ENCODE measurements at regions not wholly inside any gene's neighbourhood (a gene's known extent, or its start where the extent isn't known, plus 50 kb on each side); places are given as distances from the start of the nearest gene placed in this dataset.

DNA sequence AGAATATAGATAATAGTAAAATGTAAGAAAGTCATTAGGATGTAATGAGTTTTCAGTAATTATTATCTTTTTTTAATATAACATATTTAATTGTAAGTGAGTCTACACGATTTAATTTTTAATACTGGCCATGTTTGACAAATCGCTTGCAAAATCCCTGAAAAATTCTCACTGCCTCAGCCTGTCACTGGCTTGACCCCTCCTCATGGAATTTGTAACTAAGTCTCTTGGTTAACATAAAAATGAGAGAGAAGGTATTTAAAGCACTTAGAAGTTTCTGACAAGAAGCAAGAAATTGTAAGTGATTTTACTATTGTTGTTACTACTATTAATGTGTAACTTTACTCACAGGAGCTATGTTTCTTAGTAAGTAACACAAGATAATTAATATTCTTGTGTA lies 237.9 kb upstream of the GK2 start:
- no peak for TF ChIP-seq MYC (IDR thresholded peaks at IDR 0.05; ENCODE audit: low read depth, low read length)
- TF ChIP-seq, protein P1, sequence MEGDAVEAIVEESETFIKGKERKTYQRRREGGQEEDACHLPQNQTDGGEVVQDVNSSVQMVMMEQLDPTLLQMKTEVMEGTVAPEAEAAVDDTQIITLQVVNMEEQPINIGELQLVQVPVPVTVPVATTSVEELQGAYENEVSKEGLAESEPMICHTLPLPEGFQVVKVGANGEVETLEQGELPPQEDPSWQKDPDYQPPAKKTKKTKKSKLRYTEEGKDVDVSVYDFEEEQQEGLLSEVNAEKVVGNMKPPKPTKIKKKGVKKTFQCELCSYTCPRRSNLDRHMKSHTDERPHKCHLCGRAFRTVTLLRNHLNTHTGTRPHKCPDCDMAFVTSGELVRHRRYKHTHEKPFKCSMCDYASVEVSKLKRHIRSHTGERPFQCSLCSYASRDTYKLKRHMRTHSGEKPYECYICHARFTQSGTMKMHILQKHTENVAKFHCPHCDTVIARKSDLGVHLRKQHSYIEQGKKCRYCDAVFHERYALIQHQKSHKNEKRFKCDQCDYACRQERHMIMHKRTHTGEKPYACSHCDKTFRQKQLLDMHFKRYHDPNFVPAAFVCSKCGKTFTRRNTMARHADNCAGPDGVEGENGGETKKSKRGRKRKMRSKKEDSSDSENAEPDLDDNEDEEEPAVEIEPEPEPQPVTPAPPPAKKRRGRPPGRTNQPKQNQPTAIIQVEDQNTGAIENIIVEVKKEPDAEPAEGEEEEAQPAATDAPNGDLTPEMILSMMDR (IDR thresholded peaks at IDR 0.05; ENCODE audit: extremely low read depth in 1 of 2, insufficient read depth in 1 of 2, low read depth in 1 of 2, low read length in 2 of 2) = no peak
- TF ChIP-seq POLR2AphosphoS5 (IDR thresholded peaks at IDR 0.05; ENCODE audit: insufficient read depth, low read depth, low read length) = no peak
- no peak for TF ChIP-seq POLR2A (IDR thresholded peaks at IDR 0.05; ENCODE audit: low read depth, low read length)
- no peak for TF ChIP-seq EZH2 (IDR thresholded peaks at IDR 0.05; ENCODE audit: borderline replicate concordance, low read depth, low read length, severe bottlenecking)
- TF ChIP-seq MAX (IDR thresholded peaks at IDR 0.05; ENCODE audit: insufficient read depth, insufficient read length) = no peak
- no peak for TF ChIP-seq GATA2 (IDR thresholded peaks at IDR 0.05; ENCODE audit: insufficient read depth, insufficient read length, low read depth, low read length)
- no peak for TF ChIP-seq JUN (IDR thresholded peaks at IDR 0.05; ENCODE audit: borderline replicate concordance, insufficient read depth, insufficient read length, low read depth)
